Neural progenitor cell (in vitro differentiated cells): ENCODE measurements at regions not wholly inside any gene's neighbourhood (a gene's known extent, or its start where the extent isn't known, plus 50 kb on each side); places are given as distances from the start of the nearest gene placed in this dataset.

Experiments used
- DNase-seq: peaks from one replicate; pipeline ENCODE4 v3.0.0-alpha.2; 2016; ENCODE audit warnings: low spot score
- H2AFZ ChIP-seq: fragments of 200-600 bp; sonication (generic); replicated peaks from 2 replicates; pipeline ENCODE4 v1.6.1; 2016; ENCODE audit warnings: antibody characterized with exemption
- H3F3A ChIP-seq: fragments of 200-600 bp; sonication (generic); 2 replicates; pipeline ENCODE4 v1.6.1; 2016; ENCODE audit warnings: antibody characterized with exemption, low read depth
- H3K27ac ChIP-seq: fragments of 200-600 bp; sonication (generic); 2 replicates; pipeline ENCODE4 v1.5.1; 2016; ENCODE audit warnings: mild to moderate bottlenecking
- H3K27me3 ChIP-seq: fragments of 200-600 bp; sonication (generic); 2 replicates; pipeline ENCODE4 v1.6.1; 2016; ENCODE audit warnings: mild to moderate bottlenecking, moderate library complexity
- H3K36me3 ChIP-seq: fragments of 200-600 bp; sonication (generic); 2 replicates; pipeline ENCODE4 v1.5.1; 2016
- H3K4me1 ChIP-seq: fragments of 200-600 bp; sonication (generic); 2 replicates; pipeline ENCODE4 v1.6.1; 2016; ENCODE audit warnings: mixed run types
- H3K4me2 ChIP-seq: fragments of 200-600 bp; sonication (generic); 2 replicates; pipeline ENCODE4 v1.6.1; 2016
- H3K4me3 ChIP-seq: fragments of 200-600 bp; sonication (generic); 2 replicates; pipeline ENCODE4 v1.5.1; 2016
- H3K79me2 ChIP-seq: fragments of 200-600 bp; sonication (generic); 2 replicates; pipeline ENCODE4 v1.6.1; 2016; ENCODE audit warnings: low read depth
- H3K9ac ChIP-seq: fragments of 200-600 bp; sonication (generic); 2 replicates; pipeline ENCODE4 v1.6.1; 2016
- H3K9me3 ChIP-seq: fragments of 200-600 bp; sonication (generic); 2 replicates; pipeline ENCODE4 v1.5.1; 2016; ENCODE audit warnings: low read depth
- H4K20me1 ChIP-seq: fragments of 200-600 bp; sonication (generic); 2 replicates; pipeline ENCODE4 v1.6.1; 2016; ENCODE audit warnings: low read depth
- H3K27ac Mint-ChIP-seq: 3 replicates; pipeline ENCODE4 v1.8.0; 2021; ENCODE audit warnings: mixed read lengths
- H3K27me3 Mint-ChIP-seq: 2 replicates; pipeline ENCODE4 v1.8.0; 2022; ENCODE audit warnings: low read depth, mild to moderate bottlenecking, inconsistent platforms, moderate library complexity, mixed read lengths; ENCODE audit not compliant: insufficient read depth
- H3K36me3 Mint-ChIP-seq: 3 replicates; pipeline ENCODE4 v1.8.0; 2021; ENCODE audit warnings: mixed read lengths
- H3K4me1 Mint-ChIP-seq: 3 replicates; pipeline ENCODE4 v1.8.0; 2021; ENCODE audit warnings: mixed read lengths
- H3K4me3 Mint-ChIP-seq: 3 replicates; pipeline ENCODE4 v1.8.0; 2021; ENCODE audit warnings: mild to moderate bottlenecking, moderate library complexity, mixed read lengths
- H3K9me3 Mint-ChIP-seq: 3 replicates; pipeline ENCODE4 v1.8.0; 2020; ENCODE audit warnings: mixed read lengths
- EZH2 ChIP-seq: fragments of 200-600 bp; sonication (generic); IDR thresholded peaks from 2 replicates; pipeline ENCODE4 v1.6.1; 2017; ENCODE audit warnings: antibody characterized with exemption, mild to moderate bottlenecking, moderate library complexity
- EZH2phosphoT487 ChIP-seq: fragments of 200-600 bp; sonication (generic); IDR thresholded peaks from 2 replicates; pipeline ENCODE4 v1.6.1; 2017; ENCODE audit warnings: antibody characterized with exemption
- TF ChIP-seq, protein P1 (sequence below): fragments of 200-600 bp; sonication (generic); IDR thresholded peaks from 2 replicates; pipeline ENCODE4 v1.5.1; 2017; ENCODE audit warnings: antibody characterized with exemption, mild to moderate bottlenecking

DNA sequence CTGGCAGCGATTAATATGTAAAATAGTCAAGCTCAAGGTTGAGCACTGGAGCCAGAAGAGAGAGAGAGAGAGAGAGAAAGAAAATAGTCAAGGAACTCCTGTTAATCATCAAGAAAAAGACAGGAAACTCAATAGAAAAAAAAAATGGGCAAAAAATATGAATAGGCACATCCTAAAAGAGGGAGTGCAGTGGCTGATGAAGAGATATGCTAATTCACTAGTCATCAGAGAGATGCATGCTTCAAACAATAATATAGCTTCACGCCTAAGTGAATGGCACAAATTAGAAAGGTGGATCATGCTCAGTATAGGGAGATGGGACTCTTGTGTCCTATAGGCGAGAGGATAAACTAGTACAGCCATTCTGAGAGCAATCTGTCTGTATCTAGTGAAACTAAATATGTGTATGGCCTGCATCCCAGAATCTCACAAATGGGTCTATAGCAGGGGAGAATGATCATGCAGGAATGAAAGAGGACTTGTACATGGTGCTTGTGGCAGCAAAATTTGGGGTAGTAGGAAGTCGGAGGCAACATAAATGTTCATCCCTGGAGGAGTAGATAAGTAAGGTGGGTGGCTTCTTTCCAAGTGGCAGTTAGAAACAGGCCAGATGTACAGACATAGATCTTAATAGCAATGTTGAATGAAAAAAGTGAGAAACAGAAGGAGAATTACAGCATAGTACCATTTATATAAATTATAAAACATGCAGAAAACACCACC is 176.8 kb downstream of the VEGFA start:
- H3K27me3 ChIP-seq = no peaks in the 10 kb centered on the region
- TF ChIP-seq EZH2phosphoT487 = no peak
- TF ChIP-seq, protein P1, sequence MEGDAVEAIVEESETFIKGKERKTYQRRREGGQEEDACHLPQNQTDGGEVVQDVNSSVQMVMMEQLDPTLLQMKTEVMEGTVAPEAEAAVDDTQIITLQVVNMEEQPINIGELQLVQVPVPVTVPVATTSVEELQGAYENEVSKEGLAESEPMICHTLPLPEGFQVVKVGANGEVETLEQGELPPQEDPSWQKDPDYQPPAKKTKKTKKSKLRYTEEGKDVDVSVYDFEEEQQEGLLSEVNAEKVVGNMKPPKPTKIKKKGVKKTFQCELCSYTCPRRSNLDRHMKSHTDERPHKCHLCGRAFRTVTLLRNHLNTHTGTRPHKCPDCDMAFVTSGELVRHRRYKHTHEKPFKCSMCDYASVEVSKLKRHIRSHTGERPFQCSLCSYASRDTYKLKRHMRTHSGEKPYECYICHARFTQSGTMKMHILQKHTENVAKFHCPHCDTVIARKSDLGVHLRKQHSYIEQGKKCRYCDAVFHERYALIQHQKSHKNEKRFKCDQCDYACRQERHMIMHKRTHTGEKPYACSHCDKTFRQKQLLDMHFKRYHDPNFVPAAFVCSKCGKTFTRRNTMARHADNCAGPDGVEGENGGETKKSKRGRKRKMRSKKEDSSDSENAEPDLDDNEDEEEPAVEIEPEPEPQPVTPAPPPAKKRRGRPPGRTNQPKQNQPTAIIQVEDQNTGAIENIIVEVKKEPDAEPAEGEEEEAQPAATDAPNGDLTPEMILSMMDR = no peak
- TF ChIP-seq EZH2 = no peak
- no peak overlapping the region for H3K4me3 ChIP-seq
- H3K27ac Mint-ChIP-seq = no peak overlapping the region
- H3K4me1 Mint-ChIP-seq = peaks cover 18% of the 10 kb centered on the region
- peaks cover 6% of the 10 kb centered on the region for H3F3A ChIP-seq
- peaks cover 10% of the 10 kb centered on the region for H3K27me3 Mint-ChIP-seq
- peaks cover 21% of the 10 kb centered on the region for H3K4me1 ChIP-seq
- no peaks in the 10 kb centered on the region for H3K36me3 Mint-ChIP-seq
- DNase-seq = no peak
- no peak overlapping the region for H3K4me3 Mint-ChIP-seq
- H3K9me3 ChIP-seq = no peaks in the 10 kb centered on the region
- H2AFZ ChIP-seq = no peak overlapping the region
- no peak overlapping the region for H3K27ac ChIP-seq
- no peak overlapping the region for H3K9ac ChIP-seq
- no peaks in the 10 kb centered on the region for H4K20me1 ChIP-seq
- no peaks in the 10 kb centered on the region for H3K79me2 ChIP-seq
- no peak overlapping the region for H3K4me2 ChIP-seq
- H3K9me3 Mint-ChIP-seq = peaks cover 19% of the 10 kb centered on the region
- H3K36me3 ChIP-seq = no peaks in the 10 kb centered on the region

DNA sequence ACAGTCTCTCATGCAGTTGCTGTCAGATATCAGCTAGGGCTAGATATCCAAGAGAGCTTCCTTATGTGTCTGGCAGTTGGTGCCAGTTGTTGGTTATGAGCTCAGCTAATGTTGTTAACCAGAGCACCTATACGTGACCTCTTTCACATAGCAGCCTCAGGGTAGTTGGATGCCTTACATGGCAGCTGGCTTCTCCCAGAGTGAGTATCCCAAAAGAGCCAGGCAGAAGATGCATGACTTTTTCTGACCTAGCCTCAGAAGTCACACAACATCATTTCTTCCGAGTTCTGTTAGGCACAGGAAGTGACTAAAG is 175.7 kb downstream of the VEGFA start:
- Histone ChIP-seq H2AFZ (no peak overlapping the region), H3K4me2 (no peak overlapping the region), H3K27ac (no peak overlapping the region), H3K36me3 (no peaks in the 10 kb centered on the region), H3K79me2 (no peaks in the 10 kb centered on the region), H3K4me3 (no peak overlapping the region), H3K9me3 (no peaks in the 10 kb centered on the region), H4K20me1 (no peaks in the 10 kb centered on the region), H3F3A (peaks cover 6% of the 10 kb centered on the region), H3K9ac (no peak overlapping the region), H3K27me3 (no peaks in the 10 kb centered on the region), H3K4me1 (peaks cover 21% of the 10 kb centered on the region)
- no peak for DNase-seq
- Mint-ChIP-seq H3K4me3 (no peak overlapping the region), H3K27me3 (peaks cover 10% of the 10 kb centered on the region), H3K36me3 (no peaks in the 10 kb centered on the region), H3K27ac (no peak overlapping the region), H3K4me1 (peaks cover 15% of the 10 kb centered on the region), H3K9me3 (peaks cover 19% of the 10 kb centered on the region)
- TF ChIP-seq EZH2phosphoT487 (no peak), EZH2 (no peak)
- TF ChIP-seq, protein P1 = no peak

DNA sequence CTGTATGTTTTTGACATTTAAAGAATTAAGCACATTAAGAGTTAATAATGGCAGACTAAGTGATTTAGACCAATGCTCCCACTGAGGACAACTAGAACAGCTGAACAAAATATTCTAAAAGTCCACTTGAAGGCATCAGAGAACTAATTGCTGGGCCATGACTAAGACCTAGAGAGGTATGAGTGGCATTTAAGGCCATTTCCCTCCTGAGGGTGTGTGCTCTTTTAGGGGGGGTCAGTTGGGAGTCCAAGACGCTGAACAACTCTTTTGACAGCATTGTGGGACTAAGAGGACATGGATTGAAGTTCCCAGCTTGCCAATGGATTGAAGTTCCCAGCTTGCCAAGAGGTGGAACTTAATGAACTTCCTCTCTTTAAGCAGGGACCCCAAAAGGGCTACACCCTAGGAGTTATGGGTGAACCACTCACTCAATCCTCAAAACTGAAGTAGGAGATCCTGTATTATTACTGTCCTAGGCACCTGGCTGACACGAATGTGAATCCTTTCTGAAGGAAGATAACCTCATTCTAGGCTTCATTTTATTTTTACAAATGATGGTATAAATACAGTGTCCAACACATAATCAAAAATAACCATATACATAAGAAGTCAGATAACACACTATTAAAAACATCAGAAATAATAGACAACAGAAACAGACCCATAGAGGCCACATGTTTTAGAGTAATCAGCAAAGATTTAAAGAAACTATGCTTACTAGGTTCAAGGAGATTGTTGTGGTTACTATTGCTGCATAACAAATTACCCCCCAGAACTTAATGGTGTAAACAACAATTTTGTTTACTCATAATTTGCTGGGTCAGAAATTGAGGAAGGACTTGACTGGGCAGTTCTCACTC is 175.1 kb downstream of the VEGFA start:
- DNase-seq = no peak
- H3K79me2 ChIP-seq = no peaks in the 10 kb centered on the region
- Mint-ChIP-seq H3K4me1 (peaks cover 15% of the 10 kb centered on the region), H3K27ac (no peak overlapping the region), H3K27me3 (peaks cover 10% of the 10 kb centered on the region), H3K4me3 (no peak overlapping the region), H3K9me3 (peaks cover 19% of the 10 kb centered on the region), H3K36me3 (no peaks in the 10 kb centered on the region)
- H3F3A ChIP-seq = peaks cover 6% of the 10 kb centered on the region
- no peaks in the 10 kb centered on the region for H3K36me3 ChIP-seq
- H2AFZ ChIP-seq = no peak overlapping the region
- H3K27me3 ChIP-seq = no peaks in the 10 kb centered on the region
- H3K4me2 ChIP-seq = no peak overlapping the region
- H3K4me3 ChIP-seq = no peak overlapping the region
- H4K20me1 ChIP-seq = no peaks in the 10 kb centered on the region
- TF ChIP-seq EZH2 (no peak), EZH2phosphoT487 (no peak)
- TF ChIP-seq, protein P1 = no peak
- no peak overlapping the region for H3K27ac ChIP-seq
- H3K4me1 ChIP-seq = peaks cover 21% of the 10 kb centered on the region
- no peaks in the 10 kb centered on the region for H3K9me3 ChIP-seq
- H3K9ac ChIP-seq = no peak overlapping the region
